Hematopoietic multipotent progenitor cell treated with erythropoietin and hydrocortisone succinate and interleukin-3 and kit ligand, for 8 days (in vitro differentiated cells): ENCODE measurements at regions not wholly inside any gene's neighbourhood (a gene's known extent, or its start where the extent isn't known, plus 50 kb on each side); places are given as distances from the start of the nearest gene placed in this dataset.

Experiments used
- DNase-seq: peaks from one replicate; pipeline ENCODE4 v3.0.0-alpha.2; 2015

DNA sequence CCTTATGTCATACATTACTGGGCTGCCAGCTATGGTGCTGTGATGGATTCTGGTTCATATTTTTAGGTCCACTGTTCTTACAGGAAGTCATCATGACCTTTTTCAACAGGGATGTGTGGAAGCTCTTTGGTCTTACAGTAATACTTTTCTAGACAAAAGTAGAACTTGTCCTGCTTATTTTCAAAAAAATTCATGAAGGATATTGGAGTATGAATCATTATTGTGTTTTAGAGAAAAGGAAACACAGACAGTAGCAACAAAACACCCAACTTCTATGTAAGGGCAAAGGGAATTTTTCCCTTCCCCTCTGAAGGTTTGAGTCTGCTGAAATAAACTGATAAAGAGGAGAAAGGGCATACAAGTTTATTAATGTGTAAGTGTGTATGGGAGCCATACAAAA, 54.7 kb upstream of the FAM9C start:
- no peak for DNase-seq

GRCh38 chrX:13096728-13097127, 52.3 kb upstream of the FAM9C start:
- no peak for DNase-seq

DNA sequence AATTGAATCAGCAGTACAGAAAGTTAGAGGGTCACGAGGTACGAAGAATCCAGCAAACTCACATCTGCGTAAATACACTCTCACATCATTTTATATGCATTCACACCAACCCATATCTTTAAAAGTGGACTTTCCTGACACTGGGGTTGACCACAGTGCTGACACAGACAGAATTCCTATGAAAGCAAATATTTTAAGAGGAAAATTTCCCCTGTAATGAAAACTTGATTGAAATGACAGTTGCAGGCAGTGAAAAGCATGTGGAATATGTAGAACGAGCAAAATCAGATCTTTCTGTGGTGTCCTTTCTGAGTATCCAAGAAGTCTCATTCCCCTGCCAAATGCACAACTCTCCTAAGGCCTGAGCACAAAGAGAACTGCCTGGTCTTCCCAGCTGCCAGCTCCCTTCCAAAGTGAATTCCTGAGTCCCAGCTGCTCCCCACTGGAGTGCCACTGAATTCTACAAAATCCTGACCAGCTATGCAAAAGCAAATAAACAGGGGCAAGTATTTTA, 50.5 kb upstream of the FAM9C start:
- DNase-seq = no peak

DNA sequence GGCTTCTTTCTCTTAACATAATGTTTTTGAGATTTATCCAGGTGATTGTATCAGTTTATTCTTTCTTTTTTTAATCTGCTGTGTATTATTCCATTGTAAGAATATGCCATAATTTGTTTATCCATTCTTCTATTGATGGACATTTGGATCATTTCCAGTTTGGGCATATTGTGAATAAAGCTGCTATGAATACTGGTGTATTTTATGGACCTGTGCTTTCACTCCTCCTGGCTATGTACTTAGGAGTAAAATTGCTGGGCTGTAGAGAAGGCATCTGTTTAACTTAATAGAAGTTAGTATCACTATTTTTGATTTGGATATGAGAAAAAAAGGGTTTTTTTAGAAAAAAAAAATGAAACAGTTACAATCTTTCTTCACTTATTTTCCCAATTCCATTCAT, 50.0 kb upstream of the FAM9C start:
- no peak for DNase-seq
